Stimulated activated CD8-positive, alpha-beta memory T cell treated with anti-CD3 and anti-CD28 coated beads, Interleukin-15, amount 100 ng/mL, for 24 hours (primary cell): ENCODE measurements at regions not wholly inside any gene's neighbourhood (a gene's known extent, or its start where the extent isn't known, plus 50 kb on each side); places are given as distances from the start of the nearest gene placed in this dataset.
"Not testable (repeated sequence)": the region's sequence is repeated elsewhere in the genome, so short reads cannot be mapped to it uniquely, and the experiment has no call there.

Experiments used
- DNase-seq: peaks from one replicate; pipeline ENCODE4 v3.0.0-alpha.2; 2020; ENCODE audit warnings: low read depth

- no peak for DNase-seq
Measured at GRCh38 chr1:173342736-173343135, 134.4 kb upstream of the PRDX6 start.

GRCh38 chr1:173344034-173344743 lies 132.9 kb upstream of the PRDX6 start:
- DNase-seq: no peak

- no peak for DNase-seq
Measured at GRCh38 chr1:173347282-173347818, 129.8 kb upstream of the PRDX6 start.

- not testable (repeated sequence) for DNase-seq
Measured at GRCh38 chr1:173352635-173353034, 124.5 kb upstream of the PRDX6 start.

GRCh38 chr1:173353350-173353749 lies 123.8 kb upstream of the PRDX6 start:
- no peak for DNase-seq

- DNase-seq: no peak
Measured at GRCh38 chr1:173354937-173355280, 122.2 kb upstream of the PRDX6 start.

GRCh38 chr1:173355281-173356031 lies 121.7 kb upstream of the PRDX6 start:
- no peak for DNase-seq

- DNase-seq: no peak
Measured at GRCh38 chr1:173356191-173356762, 120.9 kb upstream of the PRDX6 start.

GRCh38 chr1:173360487-173361063 lies 116.6 kb upstream of the PRDX6 start:
- DNase-seq: no peak

- DNase-seq: no peak
Measured at GRCh38 chr1:173362543-173362942, 114.6 kb upstream of the PRDX6 start.

GRCh38 chr1:173364827-173365226 lies 112.3 kb upstream of the PRDX6 start:
- no peak for DNase-seq

GRCh38 chr1:173365341-173365740 lies 111.8 kb upstream of the PRDX6 start:
- DNase-seq: no peak

- DNase-seq: no peak
Measured at GRCh38 chr1:173367136-173367535, 110.0 kb upstream of the PRDX6 start.

GRCh38 chr1:173370586-173370985 lies 106.5 kb upstream of the PRDX6 start:
- not testable (repeated sequence) for DNase-seq

GRCh38 chr1:173376065-173376464 lies 101.1 kb upstream of the PRDX6 start:
- not testable (repeated sequence) for DNase-seq

GRCh38 chr1:173377266-173377665 lies 99.9 kb upstream of the PRDX6 start:
- no peak for DNase-seq

- DNase-seq: no peak
Measured at GRCh38 chr1:173383351-173383750, 93.8 kb upstream of the PRDX6 start.

- DNase-seq: no peak
Measured at GRCh38 chr1:173388352-173388751, 88.8 kb upstream of the PRDX6 start.

- no peak for DNase-seq
Measured at GRCh38 chr1:173392895-173393658, 84.1 kb upstream of the PRDX6 start.

GRCh38 chr1:173393659-173394000 lies 83.5 kb upstream of the PRDX6 start:
- no peak for DNase-seq

- DNase-seq: not testable (repeated sequence)
Measured at GRCh38 chr1:173394813-173395212, 82.3 kb upstream of the PRDX6 start.

GRCh38 chr1:173395762-173396161 lies 81.4 kb upstream of the PRDX6 start:
- DNase-seq: no peak
